ENCODE measurements at regions not wholly inside any gene's neighbourhood (a gene's known extent, or its start where the extent isn't known, plus 50 kb on each side); places are given as distances from the start of the nearest gene placed in this dataset.

DNA sequence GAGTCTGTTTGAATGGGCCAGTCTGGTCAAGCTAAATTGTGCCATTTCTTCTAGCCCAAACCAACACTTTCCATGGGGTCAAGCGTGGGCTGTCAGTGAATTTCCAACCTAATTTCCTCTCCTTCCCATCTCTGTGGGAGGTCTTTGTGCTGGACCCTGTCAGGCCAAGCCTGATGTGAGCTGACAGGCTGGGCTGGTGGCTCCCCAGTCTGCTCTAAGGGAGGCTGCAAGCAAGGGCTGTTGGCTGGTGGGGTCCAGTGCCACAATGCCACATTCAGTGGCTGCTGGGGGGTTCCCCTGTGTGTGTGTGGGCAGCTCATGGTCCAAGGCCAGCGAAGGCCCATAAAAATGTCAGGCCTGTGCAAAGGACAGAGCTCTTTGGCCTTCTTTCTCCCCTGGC, 216.1 kb downstream of the OPA1 start:
- TF ChIP-seq, protein P1, sequence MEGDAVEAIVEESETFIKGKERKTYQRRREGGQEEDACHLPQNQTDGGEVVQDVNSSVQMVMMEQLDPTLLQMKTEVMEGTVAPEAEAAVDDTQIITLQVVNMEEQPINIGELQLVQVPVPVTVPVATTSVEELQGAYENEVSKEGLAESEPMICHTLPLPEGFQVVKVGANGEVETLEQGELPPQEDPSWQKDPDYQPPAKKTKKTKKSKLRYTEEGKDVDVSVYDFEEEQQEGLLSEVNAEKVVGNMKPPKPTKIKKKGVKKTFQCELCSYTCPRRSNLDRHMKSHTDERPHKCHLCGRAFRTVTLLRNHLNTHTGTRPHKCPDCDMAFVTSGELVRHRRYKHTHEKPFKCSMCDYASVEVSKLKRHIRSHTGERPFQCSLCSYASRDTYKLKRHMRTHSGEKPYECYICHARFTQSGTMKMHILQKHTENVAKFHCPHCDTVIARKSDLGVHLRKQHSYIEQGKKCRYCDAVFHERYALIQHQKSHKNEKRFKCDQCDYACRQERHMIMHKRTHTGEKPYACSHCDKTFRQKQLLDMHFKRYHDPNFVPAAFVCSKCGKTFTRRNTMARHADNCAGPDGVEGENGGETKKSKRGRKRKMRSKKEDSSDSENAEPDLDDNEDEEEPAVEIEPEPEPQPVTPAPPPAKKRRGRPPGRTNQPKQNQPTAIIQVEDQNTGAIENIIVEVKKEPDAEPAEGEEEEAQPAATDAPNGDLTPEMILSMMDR (IDR thresholded peaks at IDR 0.05; ENCODE audit: poor library complexity), result no peak
- TF ChIP-seq EZH2phosphoT487 (IDR thresholded peaks at IDR 0.05; ENCODE audit: low read depth, severe bottlenecking, unreplicated experiment), result no peak

Data from hepatocyte (in vitro differentiated cells).